GM21723 (cell line): ENCODE measurements at regions not wholly inside any gene's neighbourhood (a gene's known extent, or its start where the extent isn't known, plus 50 kb on each side); places are given as distances from the start of the nearest gene placed in this dataset.

Experiments
- ATAC-seq: cut with Tn5 transposase; IDR thresholded peaks from one replicate; pipeline ENCODE4 v1.9.1; 2021; ENCODE audit warnings: mild to moderate bottlenecking, moderate library complexity; ENCODE audit not compliant: unreplicated experiment

- no peak for ATAC-seq
Observed at GRCh38 chr7:41475801-41476459, 227.0 kb downstream of the INHBA start.

DNA sequence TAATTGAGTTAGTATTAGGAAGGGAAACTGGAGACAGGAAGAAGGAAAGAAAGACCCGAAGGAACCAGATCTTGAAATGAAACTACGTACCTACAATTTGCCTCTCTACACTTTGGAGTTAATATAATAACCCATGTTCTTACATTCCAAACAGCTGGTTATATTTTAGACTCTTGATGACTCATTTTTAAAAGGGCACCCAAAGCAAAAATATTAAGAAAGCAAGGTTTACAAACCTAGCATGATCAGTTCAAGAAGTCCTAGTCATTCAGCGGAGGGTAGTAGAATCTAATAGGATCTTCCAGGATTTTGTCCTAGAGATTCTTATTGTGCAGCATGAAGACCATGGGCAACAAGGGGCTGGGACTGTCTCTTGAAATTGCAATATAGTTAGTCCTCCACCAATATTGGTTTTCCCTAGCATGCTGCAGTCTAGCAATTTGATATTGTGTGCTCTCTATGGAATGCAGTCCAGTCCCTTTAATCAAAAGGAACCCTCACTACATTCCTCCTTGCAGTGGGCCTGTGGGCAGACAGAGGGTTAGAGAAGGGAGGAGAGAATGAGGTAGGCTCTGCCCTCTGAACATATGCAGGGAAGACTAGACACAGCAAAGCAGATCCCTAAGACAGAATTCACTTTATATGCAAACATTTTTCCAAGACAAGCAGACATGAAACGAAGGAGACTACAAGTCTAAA, 230.3 kb downstream of the INHBA start:
- ATAC-seq: no peak

DNA sequence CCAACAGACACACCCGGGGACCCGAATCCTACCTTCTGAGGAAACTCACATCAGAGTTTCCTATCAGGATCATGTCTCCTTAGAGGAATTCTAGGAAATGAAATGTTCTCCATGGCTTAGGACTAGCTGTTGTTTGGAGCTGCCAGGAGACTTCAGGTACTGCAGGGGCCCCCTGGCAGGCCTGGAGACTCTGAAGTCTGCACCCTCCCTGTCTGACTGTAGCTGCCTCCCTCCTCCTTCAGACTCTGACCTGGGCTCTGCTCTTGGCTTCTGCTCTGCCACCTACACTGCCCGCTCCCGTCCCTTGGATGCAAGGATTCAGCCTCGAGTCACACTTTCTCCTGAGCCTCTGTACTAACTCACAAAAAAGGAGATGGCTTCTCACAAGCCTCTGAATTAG, 232.8 kb downstream of the INHBA start:
- no peak for ATAC-seq

GRCh38 chr7:41467596-41467995, 235.3 kb downstream of the INHBA start:
- ATAC-seq: no peak

DNA sequence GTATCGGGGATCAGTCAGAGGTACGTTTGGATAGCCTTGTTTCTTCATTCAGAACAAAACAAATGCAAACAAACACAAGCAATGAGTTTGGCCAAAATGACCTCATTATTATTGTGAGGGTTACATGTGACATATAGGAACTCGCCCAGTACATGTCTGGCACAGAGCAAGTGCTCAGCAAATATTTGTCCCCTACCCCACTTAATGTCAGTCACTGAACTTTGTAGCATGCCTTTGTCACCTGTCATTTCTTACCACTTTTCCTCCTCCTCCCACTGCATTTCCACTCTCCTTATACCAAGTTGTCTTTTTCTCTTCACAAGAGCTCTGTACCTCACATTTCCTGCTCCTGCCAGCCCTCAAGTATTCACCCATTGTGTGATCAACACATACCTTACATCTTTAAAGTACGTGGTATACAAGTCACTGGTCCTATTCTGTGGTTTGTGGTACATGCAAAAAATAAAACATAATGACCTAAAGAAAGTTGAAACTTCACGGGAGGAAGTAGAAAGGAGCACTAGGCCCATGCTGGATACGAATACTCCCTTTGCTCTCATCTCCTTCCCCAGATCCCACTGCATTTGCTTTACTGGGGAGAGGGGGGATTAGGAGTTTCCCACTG, 236.0 kb downstream of the INHBA start:
- no peak for ATAC-seq

GRCh38 chr7:41465571-41465970, 237.3 kb downstream of the INHBA start:
- no peak for ATAC-seq

- ATAC-seq: no peak
Observed at GRCh38 chr7:41463770-41464470, 239.0 kb downstream of the INHBA start.

GRCh38 chr7:41459623-41460261, 243.1 kb downstream of the INHBA start:
- ATAC-seq: no peak

DNA sequence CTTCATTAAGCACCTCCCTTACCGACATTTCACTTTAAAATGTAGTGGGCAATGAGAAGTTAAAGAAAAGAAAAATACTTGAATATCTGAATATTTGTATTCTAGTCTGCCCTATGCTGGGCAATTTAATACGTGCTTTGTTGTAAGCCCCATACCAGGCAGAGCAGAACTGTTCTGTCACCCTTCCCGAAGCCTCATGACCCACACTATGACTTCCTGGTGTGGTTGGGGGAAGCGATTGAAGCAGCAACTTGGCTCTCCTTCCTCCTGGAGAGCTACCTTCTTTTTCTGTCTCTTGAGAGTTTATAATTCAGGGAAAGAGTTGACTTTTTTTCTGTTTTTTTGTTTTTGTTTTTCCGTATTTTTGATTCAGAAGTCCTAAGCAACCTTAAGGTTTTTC, 243.7 kb downstream of the INHBA start:
- ATAC-seq: no peak

- no peak for ATAC-seq
Observed at GRCh38 chr7:41457832-41458437, 245.0 kb downstream of the INHBA start.

- ATAC-seq: no peak
Observed at GRCh38 chr7:41451826-41452225, 251.1 kb downstream of the INHBA start.

DNA sequence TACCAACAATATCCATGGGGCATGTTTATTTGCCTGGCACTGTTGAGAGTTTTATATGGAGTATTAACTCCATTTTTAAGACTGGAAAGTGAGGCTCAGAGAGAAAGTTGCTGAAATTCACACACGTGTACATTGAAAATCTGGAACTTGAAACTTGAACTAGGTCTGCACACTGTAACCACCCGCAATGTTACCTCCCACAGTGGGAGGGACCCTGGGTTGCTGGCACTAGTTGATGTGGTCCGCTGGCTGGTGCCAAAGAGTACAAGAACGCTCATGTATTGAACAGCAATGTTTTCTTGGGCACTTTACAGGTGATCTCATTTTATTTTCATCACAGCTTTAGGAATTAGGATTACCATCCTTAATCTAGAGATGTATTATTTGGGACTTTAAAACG, 253.2 kb downstream of the INHBA start:
- ATAC-seq: no peak

DNA sequence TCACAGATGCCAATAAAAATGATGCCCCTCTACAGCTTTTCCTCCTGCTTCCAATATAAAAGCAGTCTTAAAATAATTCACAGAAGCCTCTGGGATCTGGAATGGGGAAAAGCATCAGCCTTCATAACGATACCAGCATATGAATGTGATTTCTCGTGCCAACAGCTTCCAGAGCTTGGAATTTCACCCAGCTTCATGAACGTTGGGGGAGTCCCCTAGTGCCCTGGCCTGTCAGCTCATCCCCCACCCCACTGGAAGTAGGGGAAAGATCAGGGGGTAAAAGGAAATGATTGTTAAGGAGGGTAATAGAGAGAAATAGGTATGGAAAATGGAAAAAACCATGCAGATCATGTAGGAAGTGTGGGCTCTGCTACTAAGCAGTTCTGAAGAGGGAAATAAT, 253.6 kb downstream of the INHBA start:
- ATAC-seq: no peak

- ATAC-seq: no peak
Observed at GRCh38 chr7:41448104-41448503, 254.8 kb downstream of the INHBA start.

- ATAC-seq: no peak
Observed at GRCh38 chr7:41447450-41448042, 255.3 kb downstream of the INHBA start.

DNA sequence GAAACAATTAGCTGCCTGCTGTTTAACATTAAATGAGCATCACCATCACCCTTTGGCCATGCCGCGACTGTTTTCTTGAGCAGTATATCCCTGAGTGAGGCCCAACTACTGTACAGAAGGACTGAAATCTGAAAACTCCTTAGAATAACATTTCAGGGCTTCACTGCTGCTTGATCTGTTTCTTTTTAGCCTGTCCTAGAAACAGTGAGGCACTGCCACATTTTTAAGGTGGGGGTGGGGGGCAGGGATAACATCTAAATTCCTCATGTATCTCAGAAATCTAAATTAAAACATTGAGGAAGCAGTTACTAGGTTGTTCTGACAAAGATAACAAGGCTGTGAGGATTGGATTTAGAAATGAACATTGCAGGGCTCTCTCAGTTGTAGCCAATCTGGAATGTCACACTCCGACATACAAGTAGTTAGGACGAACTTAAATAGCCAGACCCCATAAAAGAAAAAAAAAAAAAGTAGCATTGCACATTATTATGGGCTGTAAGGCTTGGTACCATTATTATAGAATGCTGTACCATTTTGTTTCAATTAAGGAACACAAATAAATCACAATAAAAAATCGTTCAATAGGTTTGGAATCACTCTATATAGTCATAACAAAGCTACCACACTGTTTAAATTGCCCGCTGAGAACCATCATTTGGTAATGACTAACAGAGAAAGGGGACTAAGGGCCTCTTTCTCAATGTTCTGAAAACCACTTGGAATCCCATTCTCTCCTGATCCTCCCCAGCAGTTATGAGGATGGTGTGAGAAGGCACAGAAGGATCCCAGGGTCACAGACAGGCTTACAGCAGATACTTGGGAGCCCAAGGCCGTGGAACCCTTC, 256.1 kb downstream of the INHBA start:
- no peak for ATAC-seq

GRCh38 chr7:41445946-41446345, 256.9 kb downstream of the INHBA start:
- no peak for ATAC-seq

DNA sequence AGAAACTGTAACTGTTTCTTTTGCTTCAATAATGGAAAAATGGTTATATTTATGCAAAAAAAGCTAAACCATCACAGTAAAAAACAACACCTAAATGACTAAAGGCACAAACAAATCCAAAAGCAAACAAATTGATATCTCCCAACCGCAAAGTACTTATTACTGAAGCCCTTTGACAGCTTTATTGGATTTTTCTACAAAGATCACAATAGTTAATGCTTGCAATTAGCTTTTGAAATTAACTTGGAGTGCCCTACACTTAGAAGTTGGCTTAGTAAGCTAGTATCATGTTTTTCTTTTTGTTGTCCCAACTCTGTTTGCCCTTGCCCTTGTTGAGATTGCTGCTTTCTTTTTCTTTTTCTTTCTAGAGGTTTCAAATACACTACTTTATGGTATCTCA, 257.5 kb downstream of the INHBA start:
- ATAC-seq: no peak

GRCh38 chr7:41439515-41439879, 263.4 kb downstream of the INHBA start:
- no peak for ATAC-seq
